ENCODE measurements at regions not wholly inside any gene's neighbourhood (a gene's known extent, or its start where the extent isn't known, plus 50 kb on each side); places are given as distances from the start of the nearest gene placed in this dataset.

- TF ChIP-seq CTCF (conservative IDR thresholded peaks at IDR 0.05) (no peak), ZFX (IDR thresholded peaks at IDR 0.05) (no peak)
Observed at GRCh38 chr11:44467413-44467812, 98.0 kb upstream of the CD82 start.

Measured in C4-2B (cell line).